Spleen (tissue), 11 donors: ENCODE measurements at regions not wholly inside any gene's neighbourhood (a gene's known extent, or its start where the extent isn't known, plus 50 kb on each side); places are given as distances from the start of the nearest gene placed in this dataset.

Experiments used
- DNase-seq: peaks from one replicate; pipeline ENCODE4 v3.0.0-alpha.2; 2020
- H3K27ac ChIP-seq, 8 donors: fragments of 200-600 bp; sonication (generic) in 7 of 8; 1 replicate in 4 of 8; 2 replicates in 4 of 8; pipeline versions ENCODE4 v1.5.0 to v1.8.0; 2016 to 2021; ENCODE audit warnings: inconsistent platforms in 4 of 8, mild to moderate bottlenecking in 4 of 8, moderate library complexity in 1 of 8
- H3K27me3 ChIP-seq, 7 donors: fragments of 200-600 bp; sonication (generic) in 6 of 7; replicated peaks in 1 of 7; 1 replicate in 4 of 7; 2 replicates in 3 of 7; pipeline versions ENCODE4 v1.5.0 to v1.8.0; 2016 to 2021; ENCODE audit warnings: inconsistent platforms in 3 of 7, mild to moderate bottlenecking in 1 of 7
- H3K36me3 ChIP-seq, 6 donors: fragments of 200-600 bp; sonication (generic) in 5 of 6; 1 replicate in 4 of 6; 2 replicates in 2 of 6; pipeline versions ENCODE4 v1.5.0 to v1.8.0; 2016 to 2021; ENCODE audit warnings: inconsistent platforms in 2 of 6
- H3K4me1 ChIP-seq, 6 donors: fragments of 200-600 bp; sonication (generic) in 5 of 6; 1 replicate in 3 of 6; 2 replicates in 3 of 6; pipeline versions ENCODE4 v1.5.0 to v1.8.0; 2016 to 2021; ENCODE audit warnings: inconsistent platforms in 3 of 6
- H3K4me3 ChIP-seq, 8 donors: fragments of 200-600 bp; sonication (generic) in 7 of 8; 1 replicate in 4 of 8; 2 replicates in 4 of 8; pipeline versions ENCODE4 v1.5.0 to v1.8.0; 2016 to 2021; ENCODE audit warnings: inconsistent platforms in 4 of 8, mild to moderate bottlenecking in 4 of 8, moderate library complexity in 2 of 8
- H3K9me3 ChIP-seq, 8 donors: fragments of 200-600 bp; sonication (generic) in 7 of 8; 1 replicate in 4 of 8; 2 replicates in 4 of 8; pipeline versions ENCODE4 v1.5.0 to v1.8.0; 2016 to 2021; ENCODE audit warnings: inconsistent platforms in 4 of 8
- POLR2A ChIP-seq, 3 donors: fragments of 450-650 bp; IDR thresholded peaks; one replicate each; pipeline ENCODE4 v1.5.1; 2017; ENCODE audit warnings: antibody characterized with exemption in 3 of 3, mild to moderate bottlenecking in 1 of 3
- POLR2AphosphoS5 ChIP-seq, 3 donors: sonication (generic); formaldehyde crosslinking; IDR thresholded peaks; one replicate each; pipeline ENCODE4 v1.5.1; 2017; ENCODE audit warnings: antibody characterized with exemption in 3 of 3
- WGBS, 5 donors: extraction: QIAGEN DNeasy Blood & Tissue Kit in 3 of 5; methylation state at CpG; one replicate each; pipeline versions ENCODE4 v1.1.5 to v1.1.7; 2013 to 2018; 5-methylcytosine and 5-hydroxymethylcytosine counted together
- intact Hi-C: fragments of 100-400 bp; cut with DNase I; formaldehyde crosslinking; loops from one replicate; pipeline ENCODE4 v1.15.0; 2023; ENCODE audit warnings: low total_unique reads
- TF ChIP-seq, protein P1 (sequence below), 11 experiments: fragments of 200-600 bp in 7 of 11; fragments of 450-650 bp in 4 of 11; sonication (generic) in 4 of 11; IDR thresholded peaks in 8 of 11; conservative IDR thresholded peaks in 3 of 11; 1 replicate in 7 of 11; 2 replicates in 4 of 11; pipeline versions ENCODE4 v1.4.0 to v1.8.0; 2016 to 2021; ENCODE audit warnings: antibody characterized with exemption in 11 of 11, inconsistent platforms in 4 of 11, mild to moderate bottlenecking in 1 of 11
- donor health status: healthy with polysubstance abuse.
- donor health status: DM: no; HTN: no; CAD: no; lungs with moderate emphysema.
- donor health status: DM: no; HTN: no; CAD: no.
- donor health status: Bipolar disorder and iron deficiency.
- donor health status: healthy.
- donor health status: DM: no; HTN: no; CAD: no.
- donor health status: DM: yes; HTN: yes; CAD: no.

DNA sequence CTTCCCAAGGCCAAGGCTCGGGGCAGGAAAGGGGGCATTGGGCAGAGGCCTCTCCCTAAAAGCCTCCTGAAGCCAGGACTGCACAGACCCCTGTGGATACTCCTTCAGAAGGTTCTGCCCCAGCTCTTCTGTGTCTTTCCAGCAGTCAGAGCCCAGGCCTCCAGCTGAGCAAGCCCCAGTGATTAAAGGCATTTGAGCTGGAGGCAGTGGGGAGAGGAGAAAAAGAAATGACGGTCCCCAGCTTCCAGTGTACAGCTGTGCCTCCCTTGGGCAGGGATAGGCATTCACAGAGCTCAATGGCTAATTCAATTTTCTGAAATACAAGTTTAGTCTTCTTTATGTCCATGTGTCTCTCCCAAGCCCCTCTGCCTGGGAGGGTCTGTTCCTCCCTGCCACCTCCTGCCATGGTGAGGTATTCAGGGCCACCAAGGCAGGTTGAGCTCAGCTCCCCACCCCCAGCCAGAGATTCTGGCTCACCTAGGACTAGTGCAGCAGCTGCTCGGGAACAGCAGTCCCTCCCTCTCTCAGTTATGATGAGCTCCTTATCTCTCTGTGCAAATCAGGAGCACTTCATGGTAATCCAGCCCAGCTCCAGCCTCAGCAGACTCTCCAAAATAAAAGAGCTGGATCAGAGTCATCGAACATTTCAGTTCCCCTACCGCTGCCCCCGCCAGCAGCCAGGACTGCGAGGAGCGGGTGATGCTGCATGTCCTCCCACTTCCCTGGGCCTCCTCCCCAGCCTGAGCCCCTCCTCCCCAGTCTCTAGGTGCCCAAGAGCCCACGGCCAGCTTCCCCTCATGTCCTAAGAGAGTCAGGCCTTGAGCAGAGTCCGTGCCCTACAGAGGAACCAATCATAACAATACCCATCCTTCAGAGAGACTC lies 208.4 kb upstream of the ZC3H12A start:
- Histone ChIP-seq H3K4me1 (no peaks in the 10 kb centered on the region), H3K27ac (no peak overlapping the region), H3K4me3 (no peak overlapping the region), H3K9me3 (peaks cover 0 to 8% (median 0%) of the 10 kb centered on the region in 8 donors), H3K27me3 (peaks cover 0 to 58% (median 0%) of the 10 kb centered on the region in 7 donors), H3K36me3 (no peaks in the 10 kb centered on the region)
- DNase-seq, result no peak
- intact Hi-C loops, result no loop called here
- TF ChIP-seq, protein P1, sequence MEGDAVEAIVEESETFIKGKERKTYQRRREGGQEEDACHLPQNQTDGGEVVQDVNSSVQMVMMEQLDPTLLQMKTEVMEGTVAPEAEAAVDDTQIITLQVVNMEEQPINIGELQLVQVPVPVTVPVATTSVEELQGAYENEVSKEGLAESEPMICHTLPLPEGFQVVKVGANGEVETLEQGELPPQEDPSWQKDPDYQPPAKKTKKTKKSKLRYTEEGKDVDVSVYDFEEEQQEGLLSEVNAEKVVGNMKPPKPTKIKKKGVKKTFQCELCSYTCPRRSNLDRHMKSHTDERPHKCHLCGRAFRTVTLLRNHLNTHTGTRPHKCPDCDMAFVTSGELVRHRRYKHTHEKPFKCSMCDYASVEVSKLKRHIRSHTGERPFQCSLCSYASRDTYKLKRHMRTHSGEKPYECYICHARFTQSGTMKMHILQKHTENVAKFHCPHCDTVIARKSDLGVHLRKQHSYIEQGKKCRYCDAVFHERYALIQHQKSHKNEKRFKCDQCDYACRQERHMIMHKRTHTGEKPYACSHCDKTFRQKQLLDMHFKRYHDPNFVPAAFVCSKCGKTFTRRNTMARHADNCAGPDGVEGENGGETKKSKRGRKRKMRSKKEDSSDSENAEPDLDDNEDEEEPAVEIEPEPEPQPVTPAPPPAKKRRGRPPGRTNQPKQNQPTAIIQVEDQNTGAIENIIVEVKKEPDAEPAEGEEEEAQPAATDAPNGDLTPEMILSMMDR (IDR thresholded peaks at IDR 0.05 in 8 of 11, conservative IDR thresholded peaks at IDR 0.05 in 3 of 11), result no peak
- TF ChIP-seq POLR2A (IDR thresholded peaks at IDR 0.05), result no peak
- 47 to 71% (median 54%) methylated on average over 10 of the region's 10 CpGs for WGBS, 5 donors

GRCh38 chr1:37267111-37267835 lies 207.1 kb upstream of the ZC3H12A start:
- 63 to 68% (median 64%) methylated on average over 10 of the region's 10 CpGs for WGBS, 5 donors
- intact Hi-C loops, result no loop called here
- H3K27ac ChIP-seq, result no peak overlapping the region
- H3K9me3 ChIP-seq, result peaks cover 0 to 8% (median 0%) of the 10 kb centered on the region in 8 donors
- no peak for DNase-seq
- no peaks in the 10 kb centered on the region for H3K36me3 ChIP-seq
- TF ChIP-seq POLR2A (IDR thresholded peaks at IDR 0.05) (no peak), POLR2AphosphoS5 (IDR thresholded peaks at IDR 0.05) (no peak)
- TF ChIP-seq, protein P1 (IDR thresholded peaks at IDR 0.05 in 8 of 11, conservative IDR thresholded peaks at IDR 0.05 in 3 of 11), result no peak
- no peaks in the 10 kb centered on the region for H3K4me1 ChIP-seq
- no peak overlapping the region for H3K4me3 ChIP-seq
- peaks cover 0 to 58% (median 0%) of the 10 kb centered on the region in 7 donors for H3K27me3 ChIP-seq

GRCh38 chr1:37270639-37271038 lies 203.7 kb upstream of the ZC3H12A start:
- H3K9me3 ChIP-seq, result no peaks in the 10 kb centered on the region
- WGBS, 5 donors, result 44 to 52% (median 47%) methylated on average over 3 of the region's 3 CpGs
- no peak for DNase-seq
- H3K27me3 ChIP-seq, result peaks cover 0 to 60% (median 0%) of the 10 kb centered on the region in 7 donors
- H3K4me3 ChIP-seq, result no peak overlapping the region
- no peaks in the 10 kb centered on the region for H3K4me1 ChIP-seq
- no peak overlapping the region for H3K27ac ChIP-seq
- intact Hi-C loops, result no loop called here
- no peak for TF ChIP-seq POLR2A (IDR thresholded peaks at IDR 0.05)
- TF ChIP-seq, protein P1 (IDR thresholded peaks at IDR 0.05 in 8 of 11, conservative IDR thresholded peaks at IDR 0.05 in 3 of 11), result no peak
- no peak for TF ChIP-seq POLR2AphosphoS5 (IDR thresholded peaks at IDR 0.05)
- no peaks in the 10 kb centered on the region for H3K36me3 ChIP-seq

DNA sequence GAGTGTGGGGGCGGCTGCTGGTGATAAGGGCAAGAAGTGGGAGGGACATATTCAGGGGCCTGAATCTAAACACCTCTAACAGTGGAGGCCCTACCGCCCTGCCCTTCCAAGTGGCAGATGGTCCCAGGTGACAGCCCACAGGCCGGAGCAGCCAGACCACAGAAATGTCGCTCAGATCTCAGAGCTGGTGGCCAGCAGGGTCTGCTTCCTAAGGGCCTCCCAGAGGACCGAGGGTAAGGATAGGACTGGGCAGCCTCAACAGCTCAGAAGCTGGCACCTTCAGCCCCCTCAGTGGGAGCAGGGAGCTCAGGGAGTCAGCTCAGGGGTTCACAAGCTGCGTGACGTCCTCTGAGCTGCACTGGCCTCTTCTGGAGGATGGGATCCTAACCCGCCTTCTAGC lies 201.8 kb upstream of the ZC3H12A start:
- Histone ChIP-seq H3K27me3 (peaks cover 0 to 44% (median 0%) of the 10 kb centered on the region in 7 donors), H3K4me1 (no peaks in the 10 kb centered on the region), H3K4me3 (no peak overlapping the region), H3K27ac (no peak overlapping the region), H3K9me3 (no peaks in the 10 kb centered on the region), H3K36me3 (no peaks in the 10 kb centered on the region)
- TF ChIP-seq POLR2AphosphoS5 (IDR thresholded peaks at IDR 0.05) (no peak), POLR2A (IDR thresholded peaks at IDR 0.05) (no peak)
- TF ChIP-seq, protein P1 (IDR thresholded peaks at IDR 0.05 in 8 of 11, conservative IDR thresholded peaks at IDR 0.05 in 3 of 11), result no peak
- 71 to 74% (median 73%) methylated on average over 8 of the region's 8 CpGs for WGBS, 5 donors
- intact Hi-C loops, result no loop called here
- no peak for DNase-seq
